PC-9 (cell line): ENCODE measurements at regions not wholly inside any gene's neighbourhood (a gene's known extent, or its start where the extent isn't known, plus 50 kb on each side); places are given as distances from the start of the nearest gene placed in this dataset.
"Not testable (repeated sequence)": the region's sequence is repeated elsewhere in the genome, so short reads cannot be mapped to it uniquely, and the experiment has no call there.

Source experiments
- CTCF ChIP-seq: fragments of 200-600 bp; sonication (generic); conservative IDR thresholded peaks from 2 replicates; pipeline ENCODE4 v1.6.1; 2017; ENCODE audit warnings: mixed run types, antibody characterized with exemption, mild to moderate bottlenecking, moderate library complexity
- EZH2 ChIP-seq: fragments of 200-600 bp; sonication (generic); IDR thresholded peaks from 2 replicates; pipeline ENCODE4 v1.8.0; 2017; ENCODE audit warnings: antibody characterized with exemption, low read depth

DNA sequence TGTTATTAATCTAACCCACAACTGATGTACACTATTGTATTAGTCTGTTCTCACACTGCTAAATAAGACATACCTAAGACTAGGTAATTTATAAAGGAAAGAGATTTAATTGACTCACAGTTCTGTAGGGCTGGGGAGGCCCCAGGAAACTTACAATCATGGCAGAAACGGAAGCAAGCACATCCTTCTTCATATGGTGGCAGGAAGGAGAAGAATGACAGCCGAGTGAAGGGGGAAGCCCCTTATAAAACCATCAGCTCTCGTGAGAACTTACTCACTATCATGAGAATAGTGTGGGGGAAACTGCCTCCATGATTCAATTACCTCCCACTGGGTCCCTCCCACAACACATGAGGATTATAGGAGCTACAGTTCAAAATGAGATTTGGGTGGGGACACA, 210.3 kb upstream of the POU1F1 start:
- not testable (repeated sequence) for TF ChIP-seq CTCF, EZH2
